ENCODE measurements at regions not wholly inside any gene's neighbourhood (a gene's known extent, or its start where the extent isn't known, plus 50 kb on each side); places are given as distances from the start of the nearest gene placed in this dataset.
"Not testable (repeated sequence)": the region's sequence is repeated elsewhere in the genome, so short reads cannot be mapped to it uniquely, and the experiment has no call there.

- DNase-seq (ENCODE audit: extremely low spot score): no peak
- ChIA-PET CTCF (no interaction called here), POLR2A (no interaction called here)
- no peak for TF ChIP-seq CTBP1 (IDR thresholded peaks at IDR 0.05; ENCODE audit: borderline replicate concordance)
- TF ChIP-seq ZNF384 (IDR thresholded peaks at IDR 0.05): no peak
- no peak for TF ChIP-seq ARNT (IDR thresholded peaks at IDR 0.05)
- TF ChIP-seq BHLHE40 (IDR thresholded peaks at IDR 0.05; ENCODE audit: borderline replicate concordance): no peak
- no peak for TF ChIP-seq SP1 (IDR thresholded peaks at IDR 0.05)
- TF ChIP-seq FOXA1 (IDR thresholded peaks at IDR 0.05): no peak
- no peak for TF ChIP-seq PKNOX1 (IDR thresholded peaks at IDR 0.05)
- TF ChIP-seq FOXK2 (IDR thresholded peaks at IDR 0.05): no peak
- TF ChIP-seq SUZ12 (IDR thresholded peaks at IDR 0.05): no peak
- no peak for TF ChIP-seq HDGF (IDR thresholded peaks at IDR 0.05; ENCODE audit: borderline replicate concordance)
- TF ChIP-seq NFRKB (IDR thresholded peaks at IDR 0.05): no peak
- no peak for TF ChIP-seq ELF4 (IDR thresholded peaks at IDR 0.05)
- TF ChIP-seq TARDBP (IDR thresholded peaks at IDR 0.05): no peak
- no peak for TF ChIP-seq FOXM1 (IDR thresholded peaks at IDR 0.05; ENCODE audit: borderline replicate concordance)
- no peak for TF ChIP-seq L3MBTL2 (conservative IDR thresholded peaks at IDR 0.05)
- no peak for TF ChIP-seq LEF1 (IDR thresholded peaks at IDR 0.05; ENCODE audit: borderline replicate concordance)
Observed at GRCh38 chr1:224053456-224053855, 60.5 kb upstream of the FBXO28 start.

GRCh38 chr1:224052772-224053171 is 61.1 kb upstream of the FBXO28 start:
- CTCF ChIA-PET: interaction anchor here (0.6 to 1.1 kb wide), 3 partner anchors 13 to 354 kb away, joined by 3 to 5 read pairs (median 3); no protein-coding TSS in a partner anchor
- POLR2A ChIA-PET: no interaction called here
- DNase-seq (ENCODE audit: extremely low spot score): no peak

GRCh38 chr1:224051782-224052181 is 62.1 kb upstream of the FBXO28 start:
- CTCF ChIA-PET: interaction anchor here (0.9 to 1.8 kb wide), 4 partner anchors 12 to 355 kb away, joined by 3 to 15 read pairs (median 4); no protein-coding TSS in a partner anchor
- POLR2A ChIA-PET; DNase-seq (ENCODE audit: extremely low spot score): not testable (repeated sequence)

More at GRCh38 chr1:224052772-224053171, 61.1 kb upstream of the FBXO28 start:
- TF ChIP-seq FOXA1 (IDR thresholded peaks at IDR 0.05) (no peak), ELF4 (IDR thresholded peaks at IDR 0.05) (no peak), HDGF (IDR thresholded peaks at IDR 0.05; ENCODE audit: borderline replicate concordance) (no peak), LEF1 (IDR thresholded peaks at IDR 0.05; ENCODE audit: borderline replicate concordance) (no peak), NFRKB (IDR thresholded peaks at IDR 0.05) (no peak), SUZ12 (IDR thresholded peaks at IDR 0.05) (no peak), L3MBTL2 (conservative IDR thresholded peaks at IDR 0.05) (no peak), FOXK2 (IDR thresholded peaks at IDR 0.05) (no peak), TARDBP (IDR thresholded peaks at IDR 0.05) (no peak), CTBP1 (IDR thresholded peaks at IDR 0.05; ENCODE audit: borderline replicate concordance) (no peak), BHLHE40 (IDR thresholded peaks at IDR 0.05; ENCODE audit: borderline replicate concordance) (no peak), ARNT (IDR thresholded peaks at IDR 0.05) (no peak), SP1 (IDR thresholded peaks at IDR 0.05) (no peak)

- DNase-seq (ENCODE audit: extremely low spot score): no peak
- ChIA-PET POLR2A (interaction anchor here (0.9 kb wide), 1 partner anchor 58 kb away, joined by 4 read pairs; no protein-coding TSS in a partner anchor), CTCF (interaction anchor here (0.6 to 1.8 kb wide), 11 partner anchors 9 to 354 kb away, joined by 3 to 15 read pairs (median 4); no protein-coding TSS in a partner anchor)
- TF ChIP-seq L3MBTL2 (conservative IDR thresholded peaks at IDR 0.05): no peak
- TF ChIP-seq ELF4 (IDR thresholded peaks at IDR 0.05): no peak
- no peak for TF ChIP-seq SP1 (IDR thresholded peaks at IDR 0.05)
- no peak for TF ChIP-seq LEF1 (IDR thresholded peaks at IDR 0.05; ENCODE audit: borderline replicate concordance)
- no peak for TF ChIP-seq TARDBP (IDR thresholded peaks at IDR 0.05)
- no peak for TF ChIP-seq PKNOX1 (IDR thresholded peaks at IDR 0.05)
- TF ChIP-seq FOXK2 (IDR thresholded peaks at IDR 0.05): no peak
- TF ChIP-seq BHLHE40 (IDR thresholded peaks at IDR 0.05; ENCODE audit: borderline replicate concordance): no peak
- TF ChIP-seq ZNF384 (IDR thresholded peaks at IDR 0.05): no peak
- TF ChIP-seq FOXA1 (IDR thresholded peaks at IDR 0.05): no peak
- no peak for TF ChIP-seq HDGF (IDR thresholded peaks at IDR 0.05; ENCODE audit: borderline replicate concordance)
- no peak for TF ChIP-seq FOXM1 (IDR thresholded peaks at IDR 0.05; ENCODE audit: borderline replicate concordance)
- TF ChIP-seq CTBP1 (IDR thresholded peaks at IDR 0.05; ENCODE audit: borderline replicate concordance): no peak
- TF ChIP-seq NFRKB (IDR thresholded peaks at IDR 0.05): no peak
- no peak for TF ChIP-seq ARNT (IDR thresholded peaks at IDR 0.05)
- TF ChIP-seq SUZ12 (IDR thresholded peaks at IDR 0.05): no peak
Observed at GRCh38 chr1:224051086-224051406, 62.9 kb upstream of the FBXO28 start.

- POLR2A ChIA-PET: no interaction called here
- CTCF ChIA-PET: no interaction called here
- no peak for DNase-seq (ENCODE audit: extremely low spot score)
- no peak for TF ChIP-seq CTBP1 (IDR thresholded peaks at IDR 0.05; ENCODE audit: borderline replicate concordance)
- no peak for TF ChIP-seq L3MBTL2 (conservative IDR thresholded peaks at IDR 0.05)
- TF ChIP-seq LEF1 (IDR thresholded peaks at IDR 0.05; ENCODE audit: borderline replicate concordance): no peak
- no peak for TF ChIP-seq NFRKB (IDR thresholded peaks at IDR 0.05)
- no peak for TF ChIP-seq BHLHE40 (IDR thresholded peaks at IDR 0.05; ENCODE audit: borderline replicate concordance)
- no peak for TF ChIP-seq ZNF384 (IDR thresholded peaks at IDR 0.05)
Observed at GRCh38 chr1:224047538-224047937, 66.4 kb upstream of the FBXO28 start.

GRCh38 chr1:224045556-224045955 is 68.4 kb upstream of the FBXO28 start:
- DNase-seq (ENCODE audit: extremely low spot score): no peak
- ChIA-PET POLR2A (no interaction called here), CTCF (no interaction called here)
- TF ChIP-seq FOXK2 (IDR thresholded peaks at IDR 0.05) (no peak), ZNF384 (IDR thresholded peaks at IDR 0.05) (no peak), NFRKB (IDR thresholded peaks at IDR 0.05) (no peak), PKNOX1 (IDR thresholded peaks at IDR 0.05) (no peak), HDGF (IDR thresholded peaks at IDR 0.05; ENCODE audit: borderline replicate concordance) (no peak), SP1 (IDR thresholded peaks at IDR 0.05) (no peak), CTBP1 (IDR thresholded peaks at IDR 0.05; ENCODE audit: borderline replicate concordance) (no peak), FOXM1 (IDR thresholded peaks at IDR 0.05; ENCODE audit: borderline replicate concordance) (no peak), BHLHE40 (IDR thresholded peaks at IDR 0.05; ENCODE audit: borderline replicate concordance) (no peak), LEF1 (IDR thresholded peaks at IDR 0.05; ENCODE audit: borderline replicate concordance) (no peak), L3MBTL2 (conservative IDR thresholded peaks at IDR 0.05) (no peak)
